ENCODE measurements at regions not wholly inside any gene's neighbourhood (a gene's known extent, or its start where the extent isn't known, plus 50 kb on each side); places are given as distances from the start of the nearest gene placed in this dataset.

- no peak for TF ChIP-seq CTCF (IDR thresholded peaks at IDR 0.05)
- TF ChIP-seq POLR2A (IDR thresholded peaks at IDR 0.05) = no peak
- TF ChIP-seq POLR2AphosphoS5 (IDR thresholded peaks at IDR 0.05) = no peak
- no peak for TF ChIP-seq EP300 (IDR thresholded peaks at IDR 0.05)
These were observed 100.0 kb upstream of the TMEM132E start for GRCh38 chr17:34479371-34479770.
